ENCODE measurements at regions not wholly inside any gene's neighbourhood (a gene's known extent, or its start where the extent isn't known, plus 50 kb on each side); places are given as distances from the start of the nearest gene placed in this dataset.
A peak's percentile ranks its signal among the peaks of the same experiment; 100 is the strongest.

GRCh38 chr7:131897016-131897789, 340.8 kb upstream of the PODXL start:
- intact Hi-C loops (cut with DNase I): no loop called here
- Histone ChIP-seq H3K4me1 (no peaks in the 10 kb centered on the region), H3K4me3 (no peak overlapping the region), H3K27ac (no peak overlapping the region), H3K27me3 (no peaks in the 10 kb centered on the region), H3K9me3 (no peaks in the 10 kb centered on the region), H3K36me3 (no peaks in the 10 kb centered on the region)
- TF ChIP-seq CTCF (IDR thresholded peaks at IDR 0.05): no peak
- peak in 1 of 2 donors; percentile 34 for DNase-seq (ENCODE audit: low spot score in 2 of 2)

DNA sequence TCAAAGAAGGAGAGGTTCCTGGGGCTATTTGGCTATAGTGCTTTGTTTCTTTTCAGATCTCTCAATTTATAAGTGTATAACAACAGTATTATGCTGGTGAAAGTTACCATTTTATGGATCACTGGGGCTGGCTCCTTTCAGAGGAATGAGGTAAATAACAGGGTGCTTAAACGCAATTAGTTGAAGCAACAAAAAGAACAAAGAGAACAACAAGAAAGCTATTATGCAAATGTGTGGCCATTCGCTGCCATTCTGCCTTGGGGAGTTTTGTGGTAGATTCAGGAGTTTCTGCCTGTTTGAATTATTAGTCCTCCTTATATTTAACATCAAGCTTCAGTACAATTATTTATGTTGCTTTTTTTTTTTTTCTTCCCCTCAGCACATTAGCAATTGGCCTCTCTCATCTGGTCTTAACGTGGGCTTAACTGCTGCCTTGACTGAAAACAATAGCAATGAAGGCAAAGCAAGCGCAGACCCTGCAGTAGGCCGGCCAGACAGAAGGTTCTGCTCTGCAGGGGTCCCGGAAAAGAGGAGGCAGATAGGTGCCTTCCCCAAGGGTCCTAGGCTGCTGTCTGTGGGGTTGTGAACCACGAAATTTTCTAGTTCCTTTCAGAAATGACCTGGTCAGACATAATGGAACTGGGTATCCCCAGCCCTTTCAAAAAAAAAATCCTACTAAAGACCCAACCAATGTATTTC, 339.9 kb upstream of the PODXL start:
- no peak for DNase-seq (ENCODE audit: low spot score in 2 of 2)
- Histone ChIP-seq H3K4me1 (no peaks in the 10 kb centered on the region), H3K27ac (no peak overlapping the region), H3K9me3 (no peaks in the 10 kb centered on the region), H3K36me3 (no peaks in the 10 kb centered on the region), H3K4me3 (no peak overlapping the region), H3K27me3 (no peaks in the 10 kb centered on the region)
- TF ChIP-seq CTCF (IDR thresholded peaks at IDR 0.05): no peak
- intact Hi-C loops (cut with DNase I): no loop called here

GRCh38 chr7:131895541-131896164, 339.2 kb upstream of the PODXL start:
- Histone ChIP-seq H3K4me3 (no peak overlapping the region), H3K4me1 (no peaks in the 10 kb centered on the region), H3K36me3 (no peaks in the 10 kb centered on the region), H3K27ac (no peak overlapping the region), H3K27me3 (no peaks in the 10 kb centered on the region), H3K9me3 (no peaks in the 10 kb centered on the region)
- no peak for TF ChIP-seq CTCF (IDR thresholded peaks at IDR 0.05)
- intact Hi-C loops (cut with DNase I): no loop called here
- DNase-seq (ENCODE audit: low spot score in 2 of 2): peak in 1 of 2 donors; percentile 53

DNA sequence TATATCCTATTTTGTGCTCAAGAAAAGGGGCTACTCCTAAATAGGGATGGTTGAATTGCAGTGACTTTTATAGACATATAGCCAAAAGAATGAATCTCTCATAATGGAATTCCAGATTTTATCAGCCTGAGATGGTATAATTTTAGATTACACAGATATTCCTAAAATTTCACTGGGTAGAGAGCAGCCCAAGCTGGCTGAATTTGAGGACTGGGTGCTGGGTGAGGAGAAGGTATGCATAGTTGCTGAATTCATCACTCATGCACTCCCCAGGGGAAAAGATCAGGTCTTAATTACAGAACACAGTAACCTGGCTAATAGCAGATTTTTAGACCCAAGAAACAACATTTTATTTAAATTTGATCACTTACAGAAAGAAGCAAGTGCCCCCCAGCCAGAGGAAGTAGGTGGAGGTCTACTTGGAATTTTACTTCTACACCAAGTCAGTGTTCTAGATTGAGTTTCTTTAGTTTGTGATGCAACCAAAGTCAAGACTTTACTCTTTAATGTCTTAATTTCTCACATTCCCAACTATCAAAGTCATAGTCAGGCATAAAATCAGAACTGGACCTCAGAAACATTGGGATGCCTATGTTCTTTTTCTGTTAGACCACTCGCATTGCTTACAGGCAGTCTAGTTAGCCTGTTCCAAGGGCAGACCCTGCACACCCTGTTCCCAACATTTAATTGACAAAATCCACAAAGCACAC, 337.4 kb upstream of the PODXL start:
- H3K4me1 ChIP-seq: no peaks in the 10 kb centered on the region
- H3K36me3 ChIP-seq: no peaks in the 10 kb centered on the region
- no peak for TF ChIP-seq CTCF (IDR thresholded peaks at IDR 0.05)
- no peaks in the 10 kb centered on the region for H3K9me3 ChIP-seq
- H3K27ac ChIP-seq: no peak overlapping the region
- DNase-seq (ENCODE audit: low spot score in 2 of 2): no peak
- intact Hi-C loops (cut with DNase I): no loop called here
- no peaks in the 10 kb centered on the region for H3K27me3 ChIP-seq
- no peak overlapping the region for H3K4me3 ChIP-seq

DNA sequence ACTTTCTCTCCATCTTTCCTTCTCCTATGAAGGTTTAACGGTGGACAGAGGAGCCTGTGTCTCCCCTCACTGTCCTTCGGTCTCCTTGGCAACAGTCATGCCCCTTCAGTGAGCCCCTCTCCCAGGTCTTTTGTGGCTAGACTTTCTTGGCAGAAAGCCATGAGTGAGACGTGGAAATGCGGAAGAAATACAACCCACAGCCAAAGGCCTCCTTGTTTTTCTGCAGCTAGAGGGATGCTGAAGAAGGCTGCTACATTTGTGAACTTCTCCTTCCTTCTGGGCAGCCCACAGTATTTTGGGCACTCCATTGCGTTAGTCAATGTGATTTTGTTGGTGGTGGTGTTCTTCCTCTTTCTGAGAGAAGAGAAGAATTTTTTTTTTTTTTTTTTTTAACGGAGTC, 333.7 kb upstream of the PODXL start:
- intact Hi-C loops (cut with DNase I): no loop called here

More for the DNA sequence above, 333.7 kb upstream of the PODXL start:
- no peaks in the 10 kb centered on the region for H3K36me3 ChIP-seq
- no peak for TF ChIP-seq CTCF (IDR thresholded peaks at IDR 0.05)
- H3K4me1 ChIP-seq: no peaks in the 10 kb centered on the region
- no peaks in the 10 kb centered on the region for H3K9me3 ChIP-seq
- no peaks in the 10 kb centered on the region for H3K27me3 ChIP-seq
- H3K4me3 ChIP-seq: no peak overlapping the region
- H3K27ac ChIP-seq: no peak overlapping the region
- no peak for DNase-seq (ENCODE audit: low spot score in 2 of 2)
